ENCODE measurements at regions not wholly inside any gene's neighbourhood (a gene's known extent, or its start where the extent isn't known, plus 50 kb on each side); places are given as distances from the start of the nearest gene placed in this dataset.

- DNase-seq: no peak
- no peaks in the 10 kb centered on the region for H3K27me3 ChIP-seq (ENCODE audit: control insufficient read depth, insufficient read depth, low read length)
- no CpG with 5 or more reads among the region's 1 CpG for WGBS, 2 experiments (ENCODE audit: extremely low coverage in 2 of 2, insufficient read length in 1 of 2)
- ChIA-PET POLR2A (ENCODE audit: unreplicated experiment) (no interaction called here), CTCF (no interaction called here)
- H3K4me2 ChIP-seq (ENCODE audit: low read depth, low read length): no peak overlapping the region
- no peak overlapping the region for H3K4ac ChIP-seq (ENCODE audit: low read depth, low read length)
- no peak overlapping the region for H3K14ac ChIP-seq (replicated peaks; ENCODE audit: low read depth, low read length)
- H3K36me3 ChIP-seq (ENCODE audit: control insufficient read depth, insufficient read depth, low read length): no peaks in the 10 kb centered on the region
- no peaks in the 10 kb centered on the region for H4K20me1 ChIP-seq (ENCODE audit: insufficient read depth, low read length)
- H2BK20ac ChIP-seq (ENCODE audit: low read depth, low read length): no peak overlapping the region
- H4K5ac ChIP-seq (ENCODE audit: low read depth, low read length): no peak overlapping the region
- no peak overlapping the region for H2BK120ac ChIP-seq (ENCODE audit: low read depth, low read length)
- H3K9me1 ChIP-seq (ENCODE audit: insufficient read depth, low read length): no peaks in the 10 kb centered on the region
- H3K9me3 ChIP-seq (ENCODE audit: control insufficient read depth, insufficient read depth, low read length): peaks cover 12% of the 10 kb centered on the region
- intact Hi-C loops (cut with micrococcal nuclease): no loop called here
- H2BK15ac ChIP-seq (ENCODE audit: low read depth, low read length): no peak overlapping the region
- dilution Hi-C loops (cut with HindIII; ENCODE audit: low sequenced_read_pairs, unreplicated experiment): no loop called here
- H2BK5ac ChIP-seq (ENCODE audit: low read depth, low read length, poor library complexity, severe bottlenecking): no peak overlapping the region
- no peak overlapping the region for H3K4me3 ChIP-seq (ENCODE audit: insufficient read depth, low read depth, low read length)
- no peak overlapping the region for H3K56ac ChIP-seq (ENCODE audit: extremely low read depth, insufficient read depth, low read length)
- no peaks in the 10 kb centered on the region for H3K4me1 ChIP-seq (ENCODE audit: control insufficient read depth, insufficient read depth, low read length)
- no peak overlapping the region for H3K23ac ChIP-seq (ENCODE audit: low read depth, low read length)
- no peak overlapping the region for H3K9ac ChIP-seq (ENCODE audit: low read depth, low read length)
- in situ Hi-C loops (cut with MboI; ENCODE audit: low sequenced_read_pairs): no loop called here
- no peak overlapping the region for H4K8ac ChIP-seq (ENCODE audit: low read depth in 2 of 2, low read length in 2 of 2)
- TF ChIP-seq MXI1 (IDR thresholded peaks at IDR 0.05; ENCODE audit: borderline replicate concordance, low read depth, low read length) (no peak), CTCF (conservative IDR thresholded peaks at IDR 0.05; ENCODE audit: low read depth, low read length) (no peak), MAZ (IDR thresholded peaks at IDR 0.05; ENCODE audit: borderline replicate concordance, low read depth, low read length) (no peak), FOS (IDR thresholded peaks at IDR 0.05; ENCODE audit: low read depth, low read length) (no peak), RCOR1 (IDR thresholded peaks at IDR 0.05; ENCODE audit: insufficient replicate concordance, low read length) (no peak), MAFK (IDR thresholded peaks at IDR 0.05; ENCODE audit: low read depth, low read length) (no peak), NFE2L2 (IDR thresholded peaks at IDR 0.05; ENCODE audit: low read depth, low read length) (no peak), BHLHE40 (IDR thresholded peaks at IDR 0.05; ENCODE audit: low read depth, low read length) (no peak), CHD1 (IDR thresholded peaks at IDR 0.05; ENCODE audit: low read depth, low read length) (no peak), RFX5 (IDR thresholded peaks at IDR 0.05; ENCODE audit: low read depth, low read length) (no peak), USF2 (IDR thresholded peaks at IDR 0.05; ENCODE audit: low read depth, low read length) (no peak), CEBPB (IDR thresholded peaks at IDR 0.05; ENCODE audit: low read depth, low read length) (no peak), ELK1 (IDR thresholded peaks at IDR 0.05; ENCODE audit: borderline replicate concordance, low read depth, low read length) (no peak), POLR2A (IDR thresholded peaks at IDR 0.05; ENCODE audit: low read depth, low read length) (no peak), SMC3 (IDR thresholded peaks at IDR 0.05; ENCODE audit: low read depth, low read length) (no peak), RAD21 (IDR thresholded peaks at IDR 0.05; ENCODE audit: low read length) (no peak)
- H2AK9ac ChIP-seq (replicated peaks; ENCODE audit: low read depth, low read length, poor library complexity): no peak overlapping the region
- BruUV-seq (replicated peaks): no TSS peak
- no peak overlapping the region for H3K27ac ChIP-seq (ENCODE audit: insufficient read depth, low read length)
- no peak overlapping the region for H2AFZ ChIP-seq (replicated peaks; ENCODE audit: low read length, poor library complexity)
- no peak overlapping the region for H4K91ac ChIP-seq (ENCODE audit: insufficient read depth, low read depth, low read length)
- no peak overlapping the region for H2AK5ac ChIP-seq (ENCODE audit: low read depth, low read length)
- no peak overlapping the region for H3K18ac ChIP-seq (ENCODE audit: low read depth, low read length)
- H3K79me1 ChIP-seq (ENCODE audit: low read depth in 1 of 2, low read length in 2 of 2): no peaks in the 10 kb centered on the region
- ATAC-seq (ENCODE audit: low read depth): no peak
These were observed 400.0 kb upstream of the AUTS2 start for GRCh38 chr7:69198250-69198649.

Measured in IMR-90 (cell line).